WTC11 (cell line): ENCODE measurements at regions not wholly inside any gene's neighbourhood (a gene's known extent, or its start where the extent isn't known, plus 50 kb on each side); places are given as distances from the start of the nearest gene placed in this dataset.

Experiments used
- FOXP1 ChIP-seq: sonication (generic); formaldehyde crosslinking; IDR thresholded peaks from 2 replicates; pipeline ENCODE4 v1.8.0; 2022; ENCODE audit warnings: missing genetic modification reagents, mild to moderate bottlenecking, moderate library complexity, borderline replicate concordance
- KAT7 ChIP-seq: sonication (generic); formaldehyde crosslinking; IDR thresholded peaks from 2 replicates; pipeline ENCODE4 v1.8.1; 2023; ENCODE audit warnings: missing genetic modification reagents, mild to moderate bottlenecking, borderline replicate concordance
- MYBL2 ChIP-seq: sonication (generic); formaldehyde crosslinking; IDR thresholded peaks from 2 replicates; pipeline ENCODE4 v1.8.1; 2023; ENCODE audit warnings: mild to moderate bottlenecking, moderate library complexity, missing genetic modification reagents
- NR3C1 ChIP-seq: sonication (generic); formaldehyde crosslinking; conservative IDR thresholded peaks from 2 replicates; pipeline ENCODE4 v1.8.1; 2023; ENCODE audit warnings: low read depth, mild to moderate bottlenecking, missing genetic modification reagents
- RELA ChIP-seq: sonication (generic); formaldehyde crosslinking; IDR thresholded peaks from 2 replicates; pipeline ENCODE4 v1.8.1; 2022; ENCODE audit warnings: missing genetic modification reagents, mild to moderate bottlenecking, borderline replicate concordance
- SP1 ChIP-seq: sonication (generic); formaldehyde crosslinking; conservative IDR thresholded peaks from 2 replicates; pipeline ENCODE4 v1.8.1; 2022; ENCODE audit warnings: missing genetic modification reagents
- ZNF416 ChIP-seq: fragments of 250-450 bp; sonication (Bioruptor Pico); IDR thresholded peaks from 2 replicates; pipeline ENCODE4 v1.9.0; 2021; ENCODE audit warnings: mild to moderate bottlenecking, inconsistent platforms
- TF ChIP-seq, protein P1 (sequence below): fragments of 200-600 bp; IDR thresholded peaks from 2 replicates; pipeline ENCODE4 v1.8.0; 2022; ENCODE audit warnings: antibody characterized with exemption
- TF ChIP-seq, protein P2 (sequence below): sonication (generic); formaldehyde crosslinking; conservative IDR thresholded peaks from 2 replicates; pipeline ENCODE4 v1.8.1; 2022; ENCODE audit warnings: mild to moderate bottlenecking, missing genetic modification reagents
- TF ChIP-seq, protein P3 (sequence below): sonication (generic); formaldehyde crosslinking; IDR thresholded peaks from 2 replicates; pipeline ENCODE4 v1.8.1; 2023; ENCODE audit warnings: mild to moderate bottlenecking, missing genetic modification reagents, moderate library complexity
- TF ChIP-seq, protein P4 (sequence below): sonication (generic); formaldehyde crosslinking; IDR thresholded peaks from 2 replicates; pipeline ENCODE4 v1.8.1; 2022; ENCODE audit warnings: low read depth, missing genetic modification reagents, borderline replicate concordance

DNA sequence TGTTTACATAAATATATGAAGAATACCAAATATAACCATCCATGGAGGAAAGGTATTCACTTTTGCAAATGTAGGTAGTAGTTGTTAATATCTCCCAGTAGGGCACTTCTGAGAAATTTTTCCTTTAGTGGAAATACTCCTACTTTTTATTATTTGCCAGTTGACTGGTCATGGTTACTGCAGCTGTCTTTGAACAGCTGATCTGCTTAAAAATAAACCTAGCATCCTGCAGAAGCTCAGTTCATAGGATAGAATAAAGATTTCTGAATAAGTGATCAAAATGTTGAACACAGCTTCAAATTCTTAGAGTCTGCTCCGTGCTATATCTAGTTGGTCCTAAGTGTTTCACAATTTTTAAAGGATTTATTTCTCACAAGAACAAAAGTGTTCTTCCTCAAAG, 270.7 kb upstream of the TRPC7 start:
- TF ChIP-seq SP1 (CRISPR knock-in tag), result no peak
- TF ChIP-seq RELA (CRISPR knock-in tag), result no peak
- TF ChIP-seq NR3C1 (CRISPR knock-in tag), result no peak
- TF ChIP-seq, protein P1, sequence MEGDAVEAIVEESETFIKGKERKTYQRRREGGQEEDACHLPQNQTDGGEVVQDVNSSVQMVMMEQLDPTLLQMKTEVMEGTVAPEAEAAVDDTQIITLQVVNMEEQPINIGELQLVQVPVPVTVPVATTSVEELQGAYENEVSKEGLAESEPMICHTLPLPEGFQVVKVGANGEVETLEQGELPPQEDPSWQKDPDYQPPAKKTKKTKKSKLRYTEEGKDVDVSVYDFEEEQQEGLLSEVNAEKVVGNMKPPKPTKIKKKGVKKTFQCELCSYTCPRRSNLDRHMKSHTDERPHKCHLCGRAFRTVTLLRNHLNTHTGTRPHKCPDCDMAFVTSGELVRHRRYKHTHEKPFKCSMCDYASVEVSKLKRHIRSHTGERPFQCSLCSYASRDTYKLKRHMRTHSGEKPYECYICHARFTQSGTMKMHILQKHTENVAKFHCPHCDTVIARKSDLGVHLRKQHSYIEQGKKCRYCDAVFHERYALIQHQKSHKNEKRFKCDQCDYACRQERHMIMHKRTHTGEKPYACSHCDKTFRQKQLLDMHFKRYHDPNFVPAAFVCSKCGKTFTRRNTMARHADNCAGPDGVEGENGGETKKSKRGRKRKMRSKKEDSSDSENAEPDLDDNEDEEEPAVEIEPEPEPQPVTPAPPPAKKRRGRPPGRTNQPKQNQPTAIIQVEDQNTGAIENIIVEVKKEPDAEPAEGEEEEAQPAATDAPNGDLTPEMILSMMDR, result no peak
- TF ChIP-seq, protein P2, sequence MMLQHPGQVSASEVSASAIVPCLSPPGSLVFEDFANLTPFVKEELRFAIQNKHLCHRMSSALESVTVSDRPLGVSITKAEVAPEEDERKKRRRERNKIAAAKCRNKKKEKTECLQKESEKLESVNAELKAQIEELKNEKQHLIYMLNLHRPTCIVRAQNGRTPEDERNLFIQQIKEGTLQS (CRISPR knock-in tag), result no peak
- TF ChIP-seq, protein P3, sequence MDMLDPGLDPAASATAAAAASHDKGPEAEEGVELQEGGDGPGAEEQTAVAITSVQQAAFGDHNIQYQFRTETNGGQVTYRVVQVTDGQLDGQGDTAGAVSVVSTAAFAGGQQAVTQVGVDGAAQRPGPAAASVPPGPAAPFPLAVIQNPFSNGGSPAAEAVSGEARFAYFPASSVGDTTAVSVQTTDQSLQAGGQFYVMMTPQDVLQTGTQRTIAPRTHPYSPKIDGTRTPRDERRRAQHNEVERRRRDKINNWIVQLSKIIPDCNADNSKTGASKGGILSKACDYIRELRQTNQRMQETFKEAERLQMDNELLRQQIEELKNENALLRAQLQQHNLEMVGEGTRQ, result no peak
- TF ChIP-seq, protein P4, sequence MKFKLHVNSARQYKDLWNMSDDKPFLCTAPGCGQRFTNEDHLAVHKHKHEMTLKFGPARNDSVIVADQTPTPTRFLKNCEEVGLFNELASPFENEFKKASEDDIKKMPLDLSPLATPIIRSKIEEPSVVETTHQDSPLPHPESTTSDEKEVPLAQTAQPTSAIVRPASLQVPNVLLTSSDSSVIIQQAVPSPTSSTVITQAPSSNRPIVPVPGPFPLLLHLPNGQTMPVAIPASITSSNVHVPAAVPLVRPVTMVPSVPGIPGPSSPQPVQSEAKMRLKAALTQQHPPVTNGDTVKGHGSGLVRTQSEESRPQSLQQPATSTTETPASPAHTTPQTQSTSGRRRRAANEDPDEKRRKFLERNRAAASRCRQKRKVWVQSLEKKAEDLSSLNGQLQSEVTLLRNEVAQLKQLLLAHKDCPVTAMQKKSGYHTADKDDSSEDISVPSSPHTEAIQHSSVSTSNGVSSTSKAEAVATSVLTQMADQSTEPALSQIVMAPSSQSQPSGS, result no peak
- no peak for TF ChIP-seq KAT7 (CRISPR knock-in tag)
- TF ChIP-seq ZNF416 (CRISPR knock-in tag), result no peak
- TF ChIP-seq FOXP1 (CRISPR knock-in tag), result no peak
- TF ChIP-seq MYBL2, result no peak
